Heart left ventricle (tissue), 16 donors: ENCODE measurements at regions not wholly inside any gene's neighbourhood (a gene's known extent, or its start where the extent isn't known, plus 50 kb on each side); places are given as distances from the start of the nearest gene placed in this dataset.

Source experiments
- ATAC-seq, 4 donors: fragments of 200-7000 bp; cut with Tn5 transposase; one replicate each; pipeline ENCODE4 v1.9.1; 2020 to 2022; ENCODE audit warnings: moderate library complexity in 4 of 4, mild to moderate bottlenecking in 3 of 4, moderate number of reproducible peaks in 1 of 4
- DNase-seq, 5 donors: peaks; one replicate each; pipeline ENCODE4 v3.0.0-alpha.2; 2020
- H3K27ac ChIP-seq, 12 donors: fragments of 200-600 bp; sonication (generic) in 4 of 12; one replicate each; pipeline versions ENCODE4 v1.5.0 to v1.8.0; 2016 to 2022; ENCODE audit warnings: mild to moderate bottlenecking in 2 of 12
- H3K27me3 ChIP-seq, 9 donors: fragments of 200-600 bp; sonication (generic) in 2 of 9; one replicate each; pipeline versions ENCODE4 v1.5.1 to v1.8.0; 2016 to 2022; ENCODE audit warnings: mild to moderate bottlenecking in 3 of 9
- H3K36me3 ChIP-seq, 9 donors: fragments of 200-600 bp; sonication (generic) in 2 of 9; one replicate each; pipeline versions ENCODE4 v1.5.0 to v1.8.0; 2018 to 2022; ENCODE audit warnings: mild to moderate bottlenecking in 2 of 9
- H3K4me1 ChIP-seq, 12 donors: fragments of 200-600 bp; sonication (generic) in 4 of 12; one replicate each; pipeline versions ENCODE4 v1.5.0 to v1.8.0; 2016 to 2022; ENCODE audit warnings: mild to moderate bottlenecking in 3 of 12
- H3K4me3 ChIP-seq, 12 donors: fragments of 200-600 bp; sonication (generic) in 4 of 12; one replicate each; pipeline versions ENCODE4 v1.5.0 to v1.8.0; 2017 to 2022; ENCODE audit warnings: mild to moderate bottlenecking in 9 of 12, moderate library complexity in 4 of 12
- H3K9me3 ChIP-seq, 12 donors: fragments of 200-600 bp; sonication (generic) in 4 of 12; one replicate each; pipeline versions ENCODE4 v1.5.0 to v1.8.0; 2016 to 2022; ENCODE audit warnings: mild to moderate bottlenecking in 1 of 12
- CTCF ChIP-seq, 12 donors: fragments of 200-600 bp; sonication (generic) in 4 of 12; IDR thresholded peaks; one replicate each; pipeline versions ENCODE4 v1.5.0 to v1.8.0; 2018 to 2022; ENCODE audit warnings: antibody characterized with exemption in 12 of 12, mild to moderate bottlenecking in 5 of 12
- POLR2A ChIP-seq, 2 donors: fragments of 450-650 bp; IDR thresholded peaks; one replicate each; pipeline ENCODE4 v1.6.1; 2017; ENCODE audit warnings: antibody characterized with exemption in 2 of 2, mild to moderate bottlenecking in 2 of 2, moderate library complexity in 2 of 2
- WGBS, 4 donors: extraction: QIAGEN DNeasy Blood & Tissue Kit in 2 of 4; methylation state at CpG; one replicate each; pipeline versions ENCODE4 v1.1.5 to v1.1.7; 2013 to 2018; 5-methylcytosine and 5-hydroxymethylcytosine counted together
- intact Hi-C, 10 donors: fragments of 100-400 bp; cut with DNase I; formaldehyde crosslinking; loops; one replicate each; pipeline versions ENCODE4 v1.11.1 to v1.14.2; 2022
- donor health status: ischemic (EF 13 %, LVEDD 7.1; RV severe dilation, severe dysfunction).
- donor health status: healthy with polysubstance abuse.
- donor health status: DM: no; HTN: yes; CAD: no.
- donor health status: DM: no; HTN: no; CAD: no.
- donor health status: ischemic (EF 25% LVEDD 6.9; RV normal size, moderate dysfunction).
- donor health status: ischemic (EF 25% LVEDD 5.7; RV mildly dilated, moderate dysfunction).
- donor health status: healthy.
- donor health status: DM: yes; HTN: yes; CAD: no.
- donor health status: ischemic (EF 35%, LVEDD 5.7; RV mildly dilated, moderate dysfunction).
- donor health status: nonischemic (EF 11% LVEDD 7.7; RV severe dilation, severe dysfunction).
- donor health status: DM: yes; HTN: yes; CAD: no.
- donor health status: PGD.
- donor health status: ischemic (EF 29% LVEDD 5.4; RV normal size, mild dysfunction).
- donor health status: nonischemic (EF 23%, LVEDD 6.1; RV moderate dilation, normal function).

GRCh38 chr2:126781206-126781605 is 117.5 kb upstream of the TEX51 start:
- Histone ChIP-seq H3K9me3 (no peaks in the 10 kb centered on the region), H3K4me1 (peaks cover 0 to 11% (median 0%) of the 10 kb centered on the region in 12 donors), H3K4me3 (no peak overlapping the region), H3K27me3 (peaks cover 0 to 28% (median 2%) of the 10 kb centered on the region in 9 donors), H3K36me3 (no peaks in the 10 kb centered on the region), H3K27ac (no peak overlapping the region)
- DNase-seq (no peak), ATAC-seq (no peak)
- intact Hi-C loops: loop anchor here in 1 of 10 donors (10.0 kb wide), 1 partner anchor 416 kb away; no protein-coding TSS in a partner anchor
- TF ChIP-seq POLR2A (IDR thresholded peaks at IDR 0.05) (no peak), CTCF (IDR thresholded peaks at IDR 0.05) (no peak)
- WGBS, 4 donors: 75 to 87% (median 86%) methylated on average over 8 of the region's 8 CpGs

- H3K27ac ChIP-seq: no peak overlapping the region
- DNase-seq: no peak
- H3K4me3 ChIP-seq: no peak overlapping the region
- peaks cover 0 to 28% (median 2%) of the 10 kb centered on the region in 9 donors for H3K27me3 ChIP-seq
- WGBS, 4 donors: 64 to 73% (median 71%) methylated on average over 6 of the region's 6 CpGs
- no peaks in the 10 kb centered on the region for H3K9me3 ChIP-seq
- intact Hi-C loops: loop anchor here in 1 of 10 donors (10.0 kb wide), 1 partner anchor 417 kb away; no protein-coding TSS in a partner anchor
- H3K4me1 ChIP-seq: peaks cover 0 to 8% (median 0%) of the 10 kb centered on the region in 12 donors
- TF ChIP-seq POLR2A (IDR thresholded peaks at IDR 0.05): no peak
- TF ChIP-seq CTCF (IDR thresholded peaks at IDR 0.05): no peak
- no peaks in the 10 kb centered on the region for H3K36me3 ChIP-seq
- no peak for ATAC-seq
Observed at GRCh38 chr2:126781806-126782205, 116.9 kb upstream of the TEX51 start.

GRCh38 chr2:126782648-126783047 is 116.0 kb upstream of the TEX51 start:
- DNase-seq (no peak), ATAC-seq (no peak)
- Histone ChIP-seq H3K27ac (no peak overlapping the region), H3K4me3 (no peak overlapping the region), H3K4me1 (no peaks in the 10 kb centered on the region), H3K27me3 (peaks cover 0 to 28% (median 2%) of the 10 kb centered on the region in 9 donors), H3K9me3 (no peaks in the 10 kb centered on the region), H3K36me3 (no peaks in the 10 kb centered on the region)
- intact Hi-C loops: loop anchor here in 1 of 10 donors (10.0 kb wide), 1 partner anchor 418 kb away; no protein-coding TSS in a partner anchor
- TF ChIP-seq CTCF (IDR thresholded peaks at IDR 0.05): no peak
- TF ChIP-seq POLR2A (IDR thresholded peaks at IDR 0.05): no peak
- 79 to 91% (median 83%) methylated on average over 4 of the region's 4 CpGs for WGBS, 4 donors

GRCh38 chr2:126783341-126783740 is 115.3 kb upstream of the TEX51 start:
- peaks cover 0 to 28% (median 2%) of the 10 kb centered on the region in 9 donors for H3K27me3 ChIP-seq
- H3K9me3 ChIP-seq: no peaks in the 10 kb centered on the region
- H3K36me3 ChIP-seq: no peaks in the 10 kb centered on the region
- intact Hi-C loops: loop anchor here in 1 of 10 donors (10.0 kb wide), 1 partner anchor 419 kb away; no protein-coding TSS in a partner anchor
- H3K4me3 ChIP-seq: no peak overlapping the region
- no peak overlapping the region for H3K27ac ChIP-seq
- no peak for ATAC-seq
- TF ChIP-seq CTCF (IDR thresholded peaks at IDR 0.05) (no peak), POLR2A (IDR thresholded peaks at IDR 0.05) (no peak)
- no peaks in the 10 kb centered on the region for H3K4me1 ChIP-seq
- 13 to 55% (median 52%) methylated on average over 1 to 2 of the region's 2 CpGs for WGBS, 4 donors
- no peak for DNase-seq
